GM19351 (cell line): ENCODE measurements at regions not wholly inside any gene's neighbourhood (a gene's known extent, or its start where the extent isn't known, plus 50 kb on each side); places are given as distances from the start of the nearest gene placed in this dataset.

Source experiments
- ATAC-seq: cut with Tn5 transposase; IDR thresholded peaks from one replicate; pipeline ENCODE4 v1.9.1; 2021; ENCODE audit warnings: mild to moderate bottlenecking, moderate library complexity; ENCODE audit not compliant: unreplicated experiment

DNA sequence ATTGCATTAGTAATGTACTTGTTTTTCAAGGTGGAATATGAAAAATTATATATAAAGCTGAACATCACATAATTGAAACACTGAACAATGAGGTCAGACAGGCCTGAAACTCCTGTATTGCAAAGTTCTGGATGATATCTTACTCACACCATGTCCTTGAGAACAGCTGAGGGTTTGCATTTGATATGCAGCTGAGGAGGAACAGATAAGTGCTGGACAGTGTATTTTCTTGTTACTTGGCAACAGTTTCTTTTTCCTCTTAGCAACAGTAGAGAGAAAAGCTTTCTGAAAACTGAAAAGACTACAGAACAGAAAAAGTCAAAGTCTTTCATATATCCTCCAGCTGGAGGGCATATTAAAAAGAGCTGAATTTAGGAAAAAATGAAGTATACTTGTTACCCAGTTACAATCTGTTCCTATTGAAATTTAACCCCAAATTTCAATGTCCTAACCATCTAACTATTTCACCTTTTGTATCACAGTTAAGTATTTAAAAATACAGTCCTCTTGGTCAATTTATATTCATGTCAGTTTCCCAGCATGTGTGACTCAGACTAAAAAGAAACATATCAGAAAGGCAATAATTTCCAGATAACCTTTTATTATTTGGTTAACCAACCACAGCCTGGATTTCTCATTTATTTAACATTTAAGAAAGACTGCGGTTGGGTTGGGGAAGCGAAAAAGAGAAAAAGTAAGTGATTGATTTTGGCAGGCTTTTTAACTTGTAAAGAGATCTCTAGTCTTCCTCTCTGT, 733.0 kb upstream of the DPPA4 start:
- no peak for ATAC-seq

DNA sequence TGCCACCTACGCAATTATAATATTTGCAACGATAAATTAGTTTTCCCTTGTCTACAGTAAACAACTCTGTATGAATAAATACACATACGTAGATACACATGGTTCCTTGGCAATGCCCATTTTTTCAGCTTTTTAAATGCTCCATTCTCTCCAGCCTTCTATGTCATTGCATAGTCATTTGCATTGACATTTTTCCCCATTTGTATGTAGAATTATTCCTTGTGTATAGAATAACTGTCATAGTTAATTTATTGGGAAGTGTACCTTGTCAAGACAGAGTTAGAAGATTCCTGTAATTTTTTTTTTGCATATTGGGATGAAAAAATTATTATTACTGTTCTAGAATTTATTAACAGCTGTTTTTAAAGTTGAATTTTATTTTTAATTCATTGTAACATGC, 736.7 kb upstream of the DPPA4 start:
- no peak for ATAC-seq

DNA sequence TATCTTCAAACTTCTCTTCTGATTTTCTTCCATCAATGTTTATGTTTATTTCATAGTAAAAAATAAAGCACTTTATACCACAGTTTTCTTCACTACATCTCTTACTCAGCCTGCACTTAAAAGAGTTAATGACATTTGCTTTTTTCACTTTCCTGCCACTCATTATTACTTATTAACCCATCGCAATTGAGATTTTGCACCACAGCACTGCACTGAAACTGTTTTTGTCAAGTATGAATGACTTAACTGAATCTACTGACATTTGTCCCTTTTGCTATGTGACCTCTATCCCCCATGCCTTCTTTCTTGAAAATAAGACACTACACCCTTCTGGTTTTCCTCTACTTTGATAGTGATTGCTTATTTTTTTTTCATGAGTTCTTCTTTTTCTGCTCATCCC, 739.7 kb upstream of the DPPA4 start:
- ATAC-seq: no peak

DNA sequence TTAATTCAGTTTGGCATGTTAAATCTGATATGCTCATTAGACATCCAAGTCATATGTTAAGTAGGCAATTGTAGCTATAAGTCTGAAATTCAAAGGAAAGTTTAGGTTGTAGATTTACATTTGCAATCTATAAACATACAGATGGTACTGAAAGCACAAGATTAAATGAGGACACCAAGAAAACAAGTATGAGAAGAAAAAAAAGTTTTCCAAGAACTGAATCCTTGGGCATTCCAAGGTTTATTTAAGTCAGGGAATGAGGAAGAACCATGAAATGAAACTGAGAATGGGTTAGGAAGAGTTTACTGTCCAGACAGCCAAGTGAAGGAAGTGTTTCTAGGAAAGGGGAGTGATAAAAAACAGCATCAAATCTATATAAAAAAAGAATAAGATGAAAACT, 756.1 kb upstream of the DPPA4 start:
- ATAC-seq: no peak

DNA sequence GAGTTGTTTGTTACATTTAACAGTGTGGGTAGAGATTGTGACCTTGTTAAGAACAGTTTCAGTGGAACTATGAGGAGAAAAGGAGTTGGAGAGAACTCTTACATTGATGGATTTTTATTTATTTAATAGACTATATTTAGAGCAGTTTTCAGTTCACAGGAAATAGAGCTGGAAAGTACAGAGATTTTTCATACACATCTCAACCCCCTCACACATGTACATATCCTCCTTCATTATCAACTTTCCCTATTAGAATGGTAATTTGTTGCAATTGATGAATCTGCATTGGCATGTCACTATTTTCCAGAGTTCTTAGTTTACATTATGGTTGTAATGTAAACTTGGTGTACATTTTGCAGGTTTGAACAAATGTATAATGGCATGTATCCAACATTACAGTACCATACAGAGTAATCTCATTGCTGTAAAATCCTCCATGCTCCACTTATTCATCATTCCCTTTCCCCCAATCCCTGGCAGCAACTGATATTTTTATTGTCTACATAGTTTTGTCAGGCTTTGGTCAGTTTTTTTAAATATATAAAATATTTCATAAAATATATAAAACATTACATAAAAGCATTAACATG, 756.6 kb upstream of the DPPA4 start:
- ATAC-seq: no peak

DNA sequence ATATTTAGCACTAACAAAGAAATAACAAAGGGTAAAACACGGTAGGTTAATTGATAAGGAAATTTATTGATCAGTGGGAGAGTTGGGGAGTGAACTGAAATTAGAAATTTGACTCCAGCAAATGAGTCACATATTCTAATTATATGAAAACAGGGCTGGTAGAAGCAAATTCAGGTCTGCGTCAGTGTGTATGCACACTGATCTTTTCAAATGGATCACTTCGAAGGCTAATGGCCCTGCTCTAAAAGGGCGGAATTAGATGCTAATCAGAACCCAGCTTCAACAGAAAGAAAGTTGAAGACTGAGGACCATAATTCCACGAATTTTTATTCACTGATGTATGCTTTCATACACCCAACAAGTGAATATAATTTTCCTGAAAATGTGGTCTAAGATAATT, 762.4 kb upstream of the DPPA4 start:
- no peak for ATAC-seq

DNA sequence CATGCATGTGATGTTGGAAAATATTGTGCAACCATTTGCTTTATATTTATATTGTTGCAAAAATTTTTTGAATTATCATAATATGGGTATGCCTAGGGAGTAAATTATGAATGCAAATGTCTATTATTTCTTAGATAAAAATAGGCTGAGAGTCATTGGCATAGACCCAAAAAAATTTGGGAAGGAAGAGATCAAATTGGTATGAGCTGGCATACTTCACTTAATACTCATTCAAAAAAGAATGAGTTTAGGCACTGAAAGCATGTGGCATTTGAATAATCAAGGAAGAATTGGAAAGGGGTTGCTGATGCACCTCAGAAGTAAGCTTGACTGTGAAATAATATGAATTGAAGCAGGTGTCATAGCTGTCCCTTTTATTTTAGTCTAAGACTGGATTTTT, 764.0 kb upstream of the DPPA4 start:
- no peak for ATAC-seq

DNA sequence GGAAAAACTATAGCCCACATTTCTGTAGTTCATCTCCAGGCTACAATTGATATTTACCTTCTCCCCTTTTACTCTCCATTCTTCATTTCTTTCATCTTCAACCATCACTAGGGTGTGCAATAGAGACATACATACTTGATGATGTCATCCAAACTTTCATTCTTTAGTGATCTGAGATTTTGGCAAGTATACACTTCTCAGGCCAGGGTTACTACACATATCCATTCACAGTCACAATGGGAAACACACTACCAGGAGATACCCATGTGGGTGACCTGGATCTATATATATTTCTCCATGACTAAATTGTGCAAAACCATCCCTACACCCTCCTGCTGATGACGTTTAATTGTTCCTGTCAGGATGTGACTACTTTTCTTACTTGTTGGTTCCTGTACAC, 769.5 kb upstream of the DPPA4 start:
- no peak for ATAC-seq

DNA sequence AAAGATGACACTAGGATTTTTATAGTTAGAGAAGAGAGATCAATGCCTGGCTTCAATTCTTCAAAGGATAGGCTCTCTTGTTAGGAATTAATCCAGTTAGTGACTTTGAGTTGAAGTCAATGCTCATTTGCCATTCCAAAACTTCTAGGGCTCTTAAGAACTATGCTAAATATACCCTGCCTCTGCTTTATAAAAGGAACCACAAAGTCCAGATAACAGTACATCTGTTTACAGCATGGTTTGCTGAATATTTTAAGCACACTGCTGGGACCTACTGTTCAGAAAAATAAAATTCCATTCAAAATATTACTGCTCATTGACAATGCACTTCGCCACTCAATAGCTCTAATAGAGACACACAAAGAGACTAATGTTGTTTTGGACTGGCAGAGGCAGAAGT, 786.6 kb upstream of the DPPA4 start:
- ATAC-seq: no peak

DNA sequence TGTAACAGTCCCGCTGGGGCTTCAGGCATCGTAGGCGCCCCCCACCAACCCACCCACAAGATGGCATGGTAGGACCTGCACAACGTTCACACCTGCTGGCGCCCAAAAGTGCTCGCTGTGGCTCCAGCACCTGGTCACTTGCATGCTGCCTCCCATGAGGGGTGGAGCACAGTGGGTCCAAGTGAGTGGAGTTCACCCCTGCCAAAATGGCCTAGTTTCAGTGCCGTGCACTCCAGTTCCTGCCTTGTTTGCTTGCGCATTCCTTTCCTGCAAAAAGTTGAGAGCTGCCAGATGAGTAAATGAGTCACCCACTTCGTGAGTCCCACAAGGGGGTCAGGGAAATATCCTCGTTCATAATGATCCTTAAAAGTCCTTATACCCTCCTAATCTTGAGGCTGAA, 788.7 kb upstream of the DPPA4 start:
- ATAC-seq: no peak

DNA sequence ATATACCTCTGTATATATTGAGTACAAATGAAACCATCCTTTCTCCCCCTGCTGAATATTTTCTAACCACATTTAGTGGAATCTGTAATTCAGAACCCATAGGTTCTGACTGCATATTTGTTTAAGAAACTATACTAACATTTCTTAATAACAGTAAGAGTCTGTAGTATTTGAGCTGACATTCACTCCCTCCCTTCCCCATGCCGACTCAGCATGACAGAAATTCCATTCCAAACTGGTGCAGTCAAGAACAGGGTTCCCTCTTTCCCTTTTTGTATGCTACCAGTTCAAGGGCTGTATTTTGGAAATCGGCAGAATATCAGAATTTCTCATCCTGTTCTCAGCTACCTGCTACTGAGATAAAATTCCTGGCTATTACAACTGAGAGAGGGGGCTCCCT, 796.6 kb upstream of the DPPA4 start:
- ATAC-seq: no peak

DNA sequence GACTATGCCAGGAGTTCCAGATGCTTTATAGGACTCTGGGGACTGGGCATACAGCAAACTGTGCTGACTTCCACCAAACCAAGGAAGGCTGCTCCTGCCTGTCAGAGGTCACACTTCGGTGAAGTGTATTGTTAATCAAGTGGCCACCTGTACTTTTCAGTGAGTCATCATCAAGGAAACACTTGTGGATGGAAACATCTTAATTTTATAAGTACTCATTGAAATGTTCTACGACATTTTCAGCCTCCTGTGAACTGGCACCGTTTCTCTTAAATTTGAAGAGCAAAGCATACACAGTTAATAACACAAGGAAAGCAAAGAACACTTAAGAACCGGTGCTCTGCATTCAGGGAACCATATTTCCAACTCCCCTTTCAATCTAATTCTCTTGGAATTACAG, 801.7 kb upstream of the DPPA4 start:
- ATAC-seq: no peak

DNA sequence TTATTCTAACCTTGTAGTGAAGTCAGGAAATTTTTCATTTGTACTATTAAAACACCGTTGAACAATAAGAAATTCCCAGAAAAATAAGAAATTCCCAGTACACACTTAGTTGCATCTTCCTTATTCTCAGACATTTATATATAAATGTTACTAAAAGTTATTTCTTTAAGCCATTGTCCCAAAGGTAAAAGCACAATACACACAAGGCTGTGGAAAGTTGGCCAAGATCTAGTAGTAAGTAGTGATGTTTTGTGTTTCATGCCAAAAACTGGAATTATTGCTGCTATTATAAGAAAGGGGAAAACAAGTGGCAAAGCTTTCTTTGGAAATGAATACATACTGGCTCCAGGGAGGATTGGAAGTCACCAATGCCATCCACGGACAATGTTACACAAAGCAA, 802.5 kb upstream of the DPPA4 start:
- no peak for ATAC-seq

DNA sequence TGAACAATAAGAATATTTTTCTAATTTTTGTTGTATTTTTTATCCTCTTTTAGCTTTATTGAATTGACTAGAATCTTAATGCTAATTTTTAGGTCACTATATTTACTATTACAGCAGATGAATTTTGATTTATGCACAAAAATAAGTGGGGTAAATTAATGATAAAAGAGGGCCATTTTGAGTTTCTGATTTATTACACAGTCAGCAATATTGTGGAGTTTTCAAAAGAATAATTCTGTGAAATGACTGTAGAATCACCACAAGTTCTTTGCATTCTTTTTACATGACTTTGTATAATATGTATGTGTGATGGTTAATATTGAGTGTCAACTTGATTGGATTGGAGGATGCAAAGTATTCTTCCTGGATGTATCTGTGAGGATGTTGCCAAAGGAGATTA, 812.4 kb upstream of the DPPA4 start:
- no peak for ATAC-seq

DNA sequence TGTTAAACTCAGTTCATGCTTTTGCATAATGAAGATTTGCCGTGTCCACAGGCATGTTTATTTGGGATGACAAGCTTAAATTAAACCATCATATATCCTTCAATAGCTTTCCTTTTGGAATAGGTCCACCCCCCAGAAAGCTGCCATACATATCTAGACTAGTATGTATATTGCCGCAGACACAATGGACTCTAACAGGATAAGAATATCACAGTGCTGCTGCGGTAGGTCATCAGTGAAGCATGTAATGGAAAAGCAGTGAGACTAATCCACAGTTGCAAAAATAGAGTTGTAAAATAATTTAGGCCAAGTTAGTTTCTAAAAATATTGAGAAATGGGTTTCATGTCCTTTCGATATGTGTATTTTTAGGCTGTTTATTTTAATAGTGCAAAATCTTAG, 819.9 kb upstream of the DPPA4 start:
- ATAC-seq: no peak

DNA sequence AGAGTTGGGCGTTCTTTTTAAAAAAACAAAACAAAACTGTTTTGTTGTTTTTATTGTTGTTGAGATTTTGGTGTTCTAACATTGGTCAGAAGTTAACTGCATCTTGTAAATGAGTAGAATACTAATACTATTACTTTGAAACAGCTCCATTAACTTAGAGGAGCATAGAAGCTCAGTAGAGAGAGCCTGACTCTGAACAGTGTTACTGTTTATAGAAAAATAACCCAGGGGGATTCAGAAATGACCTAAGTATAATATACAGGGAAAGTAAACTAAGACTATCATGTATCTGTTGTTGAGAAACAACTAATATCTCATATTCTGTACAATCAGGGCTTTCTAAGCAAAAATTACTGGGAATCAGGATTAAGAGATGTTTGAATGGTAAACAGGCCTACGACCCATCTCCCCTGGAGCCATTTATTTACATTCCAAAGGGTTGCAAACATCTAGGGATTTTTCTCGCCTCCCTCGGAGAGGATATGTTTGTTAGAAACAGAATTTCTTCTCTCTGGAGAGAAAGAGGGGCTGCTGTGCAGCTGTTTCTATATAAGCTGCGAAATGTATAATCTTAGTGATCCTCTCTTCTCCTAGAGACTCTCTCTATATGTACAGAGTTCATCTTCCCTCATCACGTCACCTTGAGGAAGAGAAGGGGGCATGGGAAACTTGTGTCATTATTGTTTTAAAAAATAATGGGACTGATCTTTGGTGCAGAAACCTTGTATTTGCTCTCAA, 827.5 kb upstream of the DPPA4 start:
- no peak for ATAC-seq

DNA sequence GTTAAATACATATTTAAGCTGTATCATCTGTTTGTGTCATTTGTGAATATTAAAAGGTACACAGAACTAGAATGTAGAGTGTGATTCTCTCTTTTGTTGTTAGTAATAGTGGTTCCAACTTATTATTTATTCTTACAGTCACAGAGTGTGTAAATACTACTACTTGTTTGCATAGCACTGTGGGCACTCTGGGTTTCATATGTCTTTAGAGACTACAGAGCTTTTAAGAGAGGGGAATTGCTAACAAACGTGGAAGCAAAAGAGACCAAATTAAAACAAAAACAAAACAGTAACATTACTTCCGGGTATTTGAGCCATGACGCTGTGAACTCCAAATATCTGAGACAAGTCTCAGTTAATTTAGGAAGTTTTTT, 828.0 kb upstream of the DPPA4 start:
- no peak for ATAC-seq

DNA sequence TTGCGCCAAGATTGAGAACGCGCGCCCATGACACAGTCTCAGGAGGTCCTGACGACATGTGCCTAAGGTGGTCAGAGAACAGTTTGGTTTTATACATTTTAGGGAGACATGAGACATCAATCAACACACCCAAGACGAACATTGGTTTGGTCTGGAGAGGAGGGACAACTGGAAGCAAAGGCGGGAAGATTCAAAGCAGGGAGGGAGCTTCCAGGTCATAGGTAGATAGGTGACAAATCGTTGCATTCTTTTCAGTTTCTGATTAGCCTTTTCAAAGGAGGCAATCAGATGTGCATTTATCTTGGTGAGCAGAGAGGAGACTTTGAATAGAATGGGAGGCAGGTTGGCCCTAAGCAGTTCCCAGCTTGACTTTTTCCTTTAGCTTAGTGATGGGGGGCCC, 828.4 kb upstream of the DPPA4 start:
- ATAC-seq: no peak

DNA sequence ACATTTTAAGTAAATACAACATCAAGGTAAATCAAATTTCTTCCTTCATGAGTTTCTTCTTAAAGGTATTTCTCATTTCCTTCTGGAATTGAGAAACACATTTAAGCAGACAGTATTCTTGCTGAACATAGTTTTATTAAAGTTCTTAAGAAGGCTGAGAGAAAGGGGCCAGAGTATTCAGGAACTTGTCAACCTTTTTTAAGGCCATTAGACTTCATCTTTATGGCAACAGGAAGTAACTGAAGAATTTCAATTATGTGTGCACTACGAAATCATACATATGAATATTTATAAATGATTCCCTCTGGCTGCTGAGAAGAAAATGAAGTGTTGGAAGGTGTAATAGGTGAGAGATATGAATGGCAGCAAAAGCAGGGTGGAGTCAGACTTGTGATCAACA, 829.4 kb upstream of the DPPA4 start:
- ATAC-seq: no peak

DNA sequence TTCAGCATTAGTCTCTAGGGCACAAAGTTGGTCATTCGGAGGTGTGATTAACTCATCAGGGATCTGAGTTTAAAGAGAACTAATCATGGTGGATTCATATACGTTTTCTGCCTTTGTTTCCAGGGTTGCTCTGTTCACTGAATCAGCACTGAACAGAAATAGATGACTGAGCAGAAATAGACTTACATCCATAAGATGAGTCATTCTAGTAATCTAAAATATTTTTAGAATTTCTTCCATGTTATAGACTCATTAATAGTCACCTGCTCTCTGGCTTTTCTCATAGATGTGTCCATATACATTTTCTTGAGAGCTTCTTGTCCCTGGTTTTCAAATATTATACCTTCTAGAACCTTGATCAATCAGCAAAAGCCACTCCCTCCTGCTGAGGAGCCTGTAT, 837.6 kb upstream of the DPPA4 start:
- no peak for ATAC-seq

DNA sequence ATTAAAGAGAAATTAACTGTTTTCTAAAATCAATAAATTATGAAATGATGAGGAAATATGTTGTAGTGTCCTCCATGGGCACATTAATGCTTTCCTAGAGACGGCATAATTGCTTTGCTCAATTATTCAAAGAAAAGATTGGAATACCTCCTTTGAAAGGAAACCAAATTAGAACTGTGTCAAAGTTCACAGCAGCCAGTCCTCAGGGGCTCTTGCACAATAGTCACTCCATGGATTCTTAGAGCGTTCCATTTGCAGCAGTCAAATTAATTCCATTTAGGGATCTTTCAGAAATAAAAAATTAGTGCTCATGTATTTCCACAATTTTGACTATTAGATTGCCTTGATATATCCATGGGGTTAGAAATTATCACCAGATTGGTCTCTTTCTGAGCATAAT, 841.6 kb upstream of the DPPA4 start:
- no peak for ATAC-seq

DNA sequence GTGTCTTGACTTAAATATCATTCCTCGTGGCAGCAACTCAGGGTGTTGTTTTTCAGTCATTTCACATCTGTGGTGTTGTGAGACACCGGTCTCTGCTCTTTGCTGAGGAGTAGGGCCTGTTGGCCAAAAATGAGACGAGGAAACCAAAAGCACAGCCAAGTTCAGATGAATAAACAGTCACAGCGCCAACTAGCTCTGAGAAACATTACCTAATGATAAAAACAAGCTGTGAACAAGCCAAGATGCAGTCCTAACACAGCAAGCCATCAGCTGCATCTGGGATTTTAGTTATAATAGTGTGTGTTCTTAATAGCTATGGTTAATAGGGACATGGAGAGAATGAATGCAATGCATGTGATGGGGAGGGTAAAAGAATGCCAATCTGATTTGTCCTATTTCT, 843.4 kb upstream of the DPPA4 start:
- ATAC-seq: no peak
